Umbilical cord (tissue), 1 donor: ENCODE measurements at regions not wholly inside any gene's neighbourhood (a gene's known extent, or its start where the extent isn't known, plus 50 kb on each side); places are given as distances from the start of the nearest gene placed in this dataset.

Source experiments
- DNase-seq: peaks from one replicate; pipeline ENCODE4 v3.0.0-alpha.2; 2015; ENCODE audit warnings: low spot score

DNA sequence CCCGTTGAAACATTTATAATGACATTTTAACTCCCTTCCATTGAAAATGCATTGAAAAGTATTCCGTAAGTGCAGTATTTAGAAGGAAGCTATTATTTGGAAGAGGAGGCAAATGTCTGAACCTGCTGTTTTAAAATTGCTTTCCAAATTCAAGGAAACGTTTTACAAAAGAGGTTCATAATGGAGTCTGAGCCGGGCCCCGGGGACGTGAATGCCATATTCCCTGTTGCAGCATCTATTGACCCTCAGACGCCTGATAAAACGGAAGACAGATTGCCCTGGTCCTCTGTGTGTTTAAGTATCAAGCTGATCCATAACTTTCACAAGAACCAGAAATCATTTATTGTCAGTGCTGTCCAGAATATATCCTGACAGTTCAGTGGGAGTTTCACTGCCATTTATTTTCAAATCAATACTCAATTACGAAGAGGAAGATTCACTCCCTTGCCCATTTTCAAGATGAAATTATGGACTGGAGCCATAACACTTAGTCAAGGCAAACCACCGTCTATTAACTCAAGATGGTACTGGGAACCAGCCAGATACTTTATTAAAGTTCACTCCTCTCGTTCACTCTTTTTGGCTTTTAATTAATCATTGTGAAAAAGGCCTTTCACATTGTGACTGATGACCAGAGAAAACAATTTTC is 435.7 kb upstream of the PFKP start:
- no peak for DNase-seq

DNA sequence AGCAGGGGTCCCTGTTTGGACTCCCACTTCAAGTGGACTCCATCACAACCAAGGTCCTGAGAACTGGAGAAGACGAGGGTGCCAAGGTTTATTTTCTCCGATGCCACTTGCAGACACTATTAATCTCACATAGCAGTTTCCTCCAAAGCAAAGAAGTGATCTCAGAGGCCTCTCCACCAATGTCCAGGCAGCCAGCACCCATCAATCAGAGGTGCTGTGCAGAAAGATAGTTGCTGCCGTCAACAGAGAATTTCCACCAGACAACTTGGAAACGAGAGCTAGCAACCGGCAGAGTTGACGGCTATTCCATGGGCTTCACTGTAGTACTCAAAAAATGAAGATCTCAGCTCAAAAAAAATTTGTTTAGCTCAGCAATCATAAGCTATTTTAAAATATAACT is 438.6 kb upstream of the PFKP start:
- no peak for DNase-seq

DNA sequence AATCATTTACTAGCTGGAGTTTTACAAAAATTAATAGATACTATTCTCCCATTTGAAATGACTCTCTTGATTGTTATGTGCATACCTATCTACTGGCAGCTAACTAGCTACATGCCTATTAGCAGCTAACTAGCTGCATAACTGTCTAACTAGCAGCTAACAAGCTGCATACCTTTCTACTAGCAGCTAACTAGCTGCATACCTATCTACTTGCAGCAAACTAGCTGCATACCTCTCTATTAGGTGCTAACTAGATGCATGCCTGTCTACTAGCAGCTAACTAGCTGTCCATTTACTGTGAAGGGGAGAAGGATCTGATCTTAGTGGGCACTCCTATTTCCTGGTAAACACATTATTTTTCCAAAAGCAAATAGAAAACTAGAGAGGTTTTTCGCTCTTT is 439.4 kb upstream of the PFKP start:
- no peak for DNase-seq

DNA sequence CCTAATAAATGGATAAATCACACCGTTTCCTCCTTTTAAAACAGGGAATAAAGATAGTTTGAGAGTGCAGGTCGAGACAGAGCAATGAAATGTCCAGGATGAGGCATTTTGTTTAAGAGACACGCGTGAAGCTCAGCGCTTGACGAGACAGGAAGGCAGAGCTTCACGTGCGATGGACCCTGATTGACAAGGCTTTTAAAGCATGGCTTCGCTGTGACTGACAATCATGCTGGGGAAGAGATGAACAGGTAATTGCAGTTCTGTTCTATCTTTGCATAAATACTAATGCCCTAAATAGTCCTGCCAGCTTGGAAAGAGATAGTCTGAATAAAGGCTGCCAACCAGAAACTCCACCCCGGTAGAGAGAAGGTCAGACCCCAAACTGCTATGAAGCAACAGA is 442.3 kb upstream of the PFKP start:
- DNase-seq: no peak

DNA sequence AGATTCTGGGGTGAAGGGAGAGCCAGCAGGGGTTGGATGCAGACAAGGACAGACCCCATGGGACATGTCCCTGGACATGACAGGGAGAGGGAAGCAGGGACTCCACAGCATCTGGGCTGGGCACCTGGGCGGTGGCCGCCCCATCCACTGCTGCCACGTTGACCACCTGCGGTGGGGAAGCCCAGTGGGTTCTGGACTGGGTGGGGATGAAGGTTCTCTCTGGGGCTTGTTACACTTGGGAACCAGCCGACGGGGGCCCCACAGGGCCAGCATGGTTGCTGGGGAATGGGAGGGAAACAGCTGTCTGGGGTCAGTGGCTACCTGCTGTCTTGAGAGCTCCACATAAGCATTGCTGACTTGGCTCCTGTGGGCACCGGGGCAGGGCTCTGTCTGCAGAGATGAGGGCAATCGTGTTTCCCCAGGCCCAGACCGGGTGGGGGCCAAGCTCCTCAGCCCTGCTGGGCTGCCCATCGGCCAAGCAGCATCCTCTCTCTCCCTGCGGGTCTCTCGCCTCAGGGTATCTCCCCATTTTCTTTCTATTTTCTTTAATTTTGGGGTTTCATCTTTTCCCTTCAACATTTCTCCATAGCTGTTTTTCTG is 443.6 kb upstream of the PFKP start:
- no peak for DNase-seq

DNA sequence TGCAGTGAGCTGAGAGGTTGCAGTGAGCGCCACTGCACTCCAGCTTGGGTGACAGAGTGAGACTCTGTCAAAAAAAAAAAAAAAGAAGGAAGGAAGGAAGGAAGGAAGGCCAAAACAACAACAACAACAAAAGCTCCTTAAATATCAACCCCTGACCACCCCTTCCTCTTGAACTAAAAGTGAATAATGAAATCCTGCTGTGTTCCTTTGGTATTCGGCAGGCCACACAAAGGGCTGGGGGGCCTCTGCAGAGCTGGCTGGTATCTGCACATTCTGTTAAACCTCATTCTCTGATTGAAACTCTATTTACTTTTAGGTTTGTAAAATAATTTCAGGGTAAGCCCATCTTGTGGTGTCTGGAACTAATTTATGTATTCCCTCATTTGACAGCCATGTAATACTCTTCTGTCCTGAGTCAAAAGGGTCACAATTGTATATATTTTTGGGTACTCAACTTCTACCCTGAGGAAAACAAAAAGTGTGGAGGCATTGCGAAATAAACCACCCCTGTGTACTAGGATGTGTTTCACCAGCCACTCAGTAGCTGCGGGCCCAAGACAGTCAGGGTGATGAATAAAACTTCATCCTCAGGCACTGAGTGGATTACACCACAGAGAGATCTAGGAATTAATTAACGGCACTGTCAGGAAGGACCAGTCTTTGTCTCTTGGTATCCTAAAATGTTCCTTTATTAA is 446.4 kb upstream of the PFKP start:
- no peak for DNase-seq

DNA sequence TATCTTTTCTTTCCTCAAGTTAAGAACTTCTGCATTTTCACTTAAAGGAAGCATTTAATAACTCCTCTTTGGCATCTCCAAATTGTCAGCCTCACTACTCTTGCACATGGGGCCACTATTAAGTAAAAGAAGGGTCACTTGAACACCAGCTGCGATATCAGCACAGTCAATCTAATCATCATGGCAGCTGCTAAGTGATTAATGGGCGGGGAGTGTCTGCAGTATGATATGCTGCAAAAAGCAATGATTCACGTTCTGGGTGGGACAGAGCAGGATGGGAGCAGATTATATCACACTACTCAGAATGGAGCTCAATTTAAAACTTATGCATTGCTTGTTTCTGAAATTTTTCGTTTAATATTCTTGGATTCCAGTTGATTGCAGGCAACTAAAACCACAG is 447.4 kb upstream of the PFKP start:
- DNase-seq: peak; percentile 15

DNA sequence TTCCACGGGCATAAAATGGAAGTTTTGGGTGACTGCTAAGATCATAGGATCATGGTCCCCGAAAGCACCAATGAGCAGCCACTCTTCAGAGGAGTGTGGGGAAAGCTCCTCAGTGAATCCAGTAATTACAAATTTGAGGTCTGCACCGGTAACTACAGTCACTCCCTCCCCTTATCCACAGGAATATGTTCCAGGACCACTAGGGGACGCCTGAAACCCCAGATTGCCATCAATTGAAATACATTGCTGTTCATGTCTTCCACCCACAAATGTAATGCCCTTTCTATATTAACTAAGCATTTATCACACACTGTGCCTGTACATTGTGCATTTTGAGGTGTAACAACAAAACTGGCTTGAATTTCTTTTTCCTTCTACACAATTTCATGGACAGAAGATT is 447.9 kb upstream of the PFKP start:
- peak; percentile 11 for DNase-seq

DNA sequence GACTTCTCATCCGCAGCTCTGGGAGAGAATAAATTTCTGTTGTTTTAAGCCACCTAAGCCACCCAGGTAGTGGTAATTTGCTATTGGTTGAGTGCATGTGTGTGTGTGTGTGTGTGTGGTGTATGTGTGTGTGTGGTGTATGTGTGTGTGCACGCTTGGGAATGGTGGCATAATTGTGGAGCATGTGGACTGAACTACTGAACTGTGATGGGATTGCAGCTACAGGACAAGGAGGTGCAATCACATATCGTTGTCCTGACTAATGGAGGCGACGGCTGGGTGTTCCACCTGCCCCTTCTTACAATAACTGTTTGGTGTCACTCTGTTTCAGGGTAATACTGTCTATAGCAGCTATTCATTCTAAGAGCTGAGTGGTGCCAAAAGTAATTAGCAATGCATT is 448.7 kb upstream of the PFKP start:
- DNase-seq: no peak

DNA sequence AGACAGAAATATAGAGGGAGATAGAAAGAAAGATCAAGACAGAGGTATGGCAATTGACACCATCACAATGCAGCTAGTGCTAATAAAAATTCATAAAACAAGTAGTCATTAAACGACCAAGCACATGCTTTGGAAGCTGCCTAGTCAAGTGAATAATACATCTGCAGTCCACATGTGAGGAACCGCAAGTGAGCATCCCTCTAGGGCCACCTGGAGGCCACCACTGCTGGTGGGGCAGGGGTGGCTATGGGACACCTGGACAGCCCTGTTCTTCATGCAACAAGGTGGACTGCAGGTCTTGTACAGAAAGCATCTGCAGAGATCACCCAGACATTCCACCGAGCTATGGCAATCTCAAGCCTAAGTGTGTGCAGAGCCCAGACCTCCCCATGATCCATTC is 451.1 kb upstream of the PFKP start:
- DNase-seq: no peak

DNA sequence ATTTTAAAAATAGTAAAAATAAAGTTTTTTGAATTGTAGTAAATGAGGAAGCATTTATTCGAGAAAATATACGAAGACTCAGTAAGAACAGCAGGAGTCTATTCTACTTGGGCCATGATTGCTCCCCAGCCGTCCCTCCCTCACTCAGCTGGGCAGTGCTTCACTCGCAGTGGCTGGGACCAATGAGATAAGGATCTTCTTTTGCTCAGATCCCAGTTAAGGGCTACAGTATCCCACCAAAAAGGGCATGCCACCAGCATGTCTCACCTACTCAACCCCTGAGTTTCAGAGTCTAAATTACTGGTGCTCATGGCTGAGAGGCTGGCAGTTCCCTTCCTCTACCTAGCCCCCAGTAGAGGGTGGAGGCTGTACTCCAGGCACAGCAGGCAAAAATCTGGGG is 455.7 kb upstream of the PFKP start:
- DNase-seq: no peak

DNA sequence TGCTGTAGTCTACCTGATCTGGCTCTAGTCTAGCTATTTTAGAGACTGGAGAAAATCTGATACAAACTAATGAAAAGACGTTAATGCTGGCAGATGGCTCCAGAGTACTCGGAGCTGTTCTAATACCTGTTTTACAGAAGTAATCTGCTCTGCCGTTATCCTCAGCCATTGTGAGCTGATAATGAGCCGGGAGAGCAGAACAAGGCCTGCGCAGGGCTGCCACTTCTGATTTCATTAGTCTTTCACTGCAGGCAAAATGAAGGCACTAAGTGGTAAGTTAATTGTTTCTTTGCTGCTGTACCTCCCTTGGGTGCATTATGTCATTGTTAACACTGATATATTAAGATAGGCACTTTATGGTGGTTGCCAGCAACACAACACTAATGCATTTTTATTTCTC is 456.4 kb upstream of the PFKP start:
- no peak for DNase-seq

DNA sequence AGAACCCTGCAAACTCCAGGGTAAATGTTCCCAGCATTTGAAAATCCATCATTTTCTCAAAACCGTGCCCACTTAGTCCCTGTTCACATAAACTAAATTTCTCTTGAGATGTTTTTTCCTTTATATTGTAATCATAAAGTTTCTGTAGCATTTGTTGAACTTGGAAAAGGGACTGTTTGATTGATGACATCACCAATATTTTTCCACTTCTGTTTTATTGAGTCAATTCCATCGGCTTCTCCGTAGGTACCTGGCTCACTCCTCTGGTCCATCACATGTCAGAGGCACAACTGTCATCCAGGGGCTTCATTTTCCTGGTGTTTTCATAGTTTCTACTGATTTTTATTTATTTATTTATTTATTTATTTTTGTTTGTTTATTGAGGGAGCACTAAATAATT is 462.5 kb upstream of the PFKP start:
- no peak for DNase-seq

DNA sequence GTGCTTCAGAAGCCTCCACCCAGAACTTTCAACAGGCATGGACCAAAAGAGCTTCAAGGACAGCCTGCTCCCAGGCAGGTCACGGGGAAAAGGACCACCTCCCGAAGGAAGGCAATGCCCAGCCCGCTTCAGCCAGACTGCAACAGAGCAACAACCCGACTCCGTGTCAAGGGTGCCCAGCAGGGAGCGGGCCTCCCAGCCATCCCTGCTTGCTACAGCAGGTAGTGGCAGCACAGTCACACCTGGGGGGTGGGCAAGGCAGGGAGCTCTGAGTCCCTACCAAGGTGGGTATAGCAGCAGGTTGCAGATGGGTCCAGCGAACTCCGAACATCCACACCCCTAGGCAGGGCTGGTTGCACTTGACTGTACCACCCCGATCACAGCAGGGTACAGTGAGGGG is 467.8 kb upstream of the PFKP start:
- DNase-seq: no peak

DNA sequence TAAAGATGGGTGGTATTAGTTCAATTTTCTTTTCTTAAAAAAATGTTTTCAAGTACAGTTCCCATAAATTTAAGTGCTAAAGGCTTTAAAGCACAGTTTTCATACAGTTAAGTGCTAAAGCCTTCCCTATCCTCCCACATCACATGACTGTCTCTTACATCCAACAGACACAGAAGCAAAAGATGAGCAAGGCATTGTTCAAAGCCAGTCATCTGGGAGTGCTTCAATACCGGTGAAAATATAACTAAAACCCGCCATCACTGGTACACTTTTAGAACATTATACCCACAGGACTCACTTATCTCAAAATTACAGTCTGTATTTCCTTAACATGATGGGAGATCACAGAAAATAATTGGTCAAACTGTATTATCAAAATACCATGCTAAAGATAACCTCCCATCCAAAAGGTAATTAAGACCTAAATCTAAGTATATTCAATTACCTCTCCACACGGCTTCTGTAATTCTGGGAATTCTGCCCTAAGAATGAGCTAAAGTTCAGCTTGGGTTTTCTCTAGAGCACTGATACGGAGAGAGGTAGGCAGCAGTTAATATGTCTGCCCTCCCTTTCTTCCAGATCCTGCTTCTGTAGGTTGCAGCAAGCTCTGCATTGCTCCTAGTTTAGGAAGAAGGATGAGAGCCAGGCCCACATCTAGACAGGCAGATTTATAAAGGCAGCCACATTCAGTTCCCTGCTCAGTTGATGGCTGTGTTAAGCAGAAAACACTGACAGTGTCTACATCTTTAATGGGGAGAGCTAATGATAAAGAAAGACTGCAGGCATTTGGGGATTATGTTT is 474.8 kb upstream of the PFKP start:
- DNase-seq: peak; percentile 35

DNA sequence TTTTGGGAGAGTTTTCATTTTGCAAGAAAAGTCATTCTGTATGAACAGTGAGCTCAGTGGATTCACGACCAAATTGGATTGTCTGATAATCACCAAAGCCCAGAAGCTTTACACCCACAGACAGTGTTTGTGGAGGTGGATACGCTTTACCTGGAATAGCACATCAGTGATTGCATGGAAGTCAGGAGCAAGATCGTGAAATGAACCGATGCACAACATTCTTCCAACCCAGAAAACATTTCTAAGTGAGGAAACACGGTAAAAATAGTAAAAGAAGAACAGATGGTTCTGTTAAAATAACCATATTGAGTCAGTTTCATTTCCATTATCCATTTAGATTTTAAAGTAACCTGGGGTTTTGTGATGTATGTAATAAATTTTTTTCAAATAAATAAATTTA is 478.2 kb upstream of the PFKP start:
- no peak for DNase-seq

DNA sequence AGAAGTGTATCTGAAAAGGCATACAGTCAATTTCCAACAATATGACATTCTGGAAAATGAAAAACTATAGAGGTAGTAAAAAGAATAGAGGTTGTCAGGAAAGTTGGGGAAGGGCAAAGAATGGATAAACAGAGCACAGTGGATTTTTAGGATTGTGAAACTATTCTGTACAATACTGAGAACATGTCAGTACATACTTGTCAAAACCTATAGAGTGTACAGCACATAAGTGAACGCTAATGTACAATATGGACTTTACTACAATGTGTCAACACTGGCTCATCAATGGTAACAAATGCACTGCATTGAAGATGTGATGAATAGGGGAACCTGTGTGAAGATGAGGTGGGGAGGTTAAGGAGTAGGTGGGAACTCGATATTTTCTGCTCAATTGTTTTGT is 483.0 kb upstream of the PFKP start:
- DNase-seq: no peak

DNA sequence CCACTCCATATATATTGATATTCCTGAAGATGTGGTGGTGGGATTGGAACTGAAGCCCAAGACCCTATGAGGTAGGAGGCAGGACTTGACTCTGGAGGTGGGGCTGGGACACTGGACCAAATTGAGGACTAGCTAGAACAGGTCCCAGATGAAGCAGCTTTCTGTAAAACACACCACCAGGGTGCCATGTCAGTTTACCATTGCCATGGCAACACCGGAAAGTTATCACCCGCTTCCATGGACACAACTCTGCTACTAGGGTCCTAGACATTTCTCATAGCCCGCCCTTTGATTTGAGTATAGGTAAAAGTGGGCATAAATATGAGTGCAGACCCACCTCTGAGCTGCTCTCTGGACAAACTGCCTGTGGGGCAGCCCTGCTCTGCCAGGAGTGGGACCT is 490.5 kb upstream of the PFKP start:
- no peak for DNase-seq

DNA sequence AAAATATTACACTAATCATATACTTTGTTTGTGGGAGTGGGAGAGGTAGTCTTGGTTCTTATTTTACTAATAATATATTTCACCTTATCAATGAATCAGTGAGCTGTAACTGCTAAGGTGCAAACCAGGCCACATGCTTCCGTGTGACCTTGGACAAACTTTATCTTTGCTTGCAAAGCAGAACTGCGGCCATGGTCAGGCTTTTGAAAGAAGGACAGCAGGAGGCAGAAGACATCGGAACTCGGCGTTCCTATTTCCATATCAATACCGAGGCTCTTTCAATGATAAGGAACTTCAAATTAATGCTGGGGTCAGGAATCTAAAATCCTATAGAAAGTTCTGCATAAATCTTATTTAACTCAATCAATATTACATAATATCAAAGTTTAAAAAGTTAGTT is 491.9 kb upstream of the PFKP start:
- DNase-seq: no peak

DNA sequence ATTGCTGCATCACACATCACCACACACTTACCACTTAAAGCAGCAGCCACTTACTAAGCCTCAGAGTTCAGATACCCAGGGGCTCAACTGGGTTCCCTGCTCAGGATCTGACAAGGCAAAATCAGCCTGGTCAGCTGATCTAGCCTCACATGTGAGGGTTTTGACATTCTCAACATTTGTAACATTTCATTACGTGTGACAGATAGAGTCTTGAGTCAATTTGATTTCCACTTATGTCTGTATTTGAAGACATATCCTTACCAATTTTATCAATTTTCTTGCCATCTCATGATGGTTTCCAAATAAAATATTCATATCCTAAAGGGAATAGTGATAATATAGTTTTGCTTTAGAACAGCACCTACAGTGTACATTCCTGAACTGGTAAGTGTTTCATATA is 494.7 kb upstream of the PFKP start:
- DNase-seq: no peak

DNA sequence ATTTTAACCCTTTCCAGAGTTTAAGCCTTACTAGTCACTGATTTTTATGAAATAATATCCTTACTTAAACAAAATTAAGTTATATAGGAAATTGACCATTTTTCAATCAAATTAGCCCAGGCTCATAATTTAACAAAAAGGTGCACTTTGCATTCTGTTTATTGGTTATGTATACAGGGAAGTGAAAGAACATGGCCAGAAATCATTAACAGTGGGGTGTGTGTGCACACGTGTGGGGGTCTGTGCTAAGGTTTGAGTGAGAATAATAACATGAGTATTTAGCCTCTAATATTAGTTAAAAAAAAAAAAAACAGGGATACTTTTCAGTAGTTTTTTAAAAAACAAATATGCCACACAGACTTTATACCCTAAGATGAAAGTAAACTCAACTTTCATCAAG is 510.5 kb upstream of the PFKP start:
- no peak for DNase-seq

DNA sequence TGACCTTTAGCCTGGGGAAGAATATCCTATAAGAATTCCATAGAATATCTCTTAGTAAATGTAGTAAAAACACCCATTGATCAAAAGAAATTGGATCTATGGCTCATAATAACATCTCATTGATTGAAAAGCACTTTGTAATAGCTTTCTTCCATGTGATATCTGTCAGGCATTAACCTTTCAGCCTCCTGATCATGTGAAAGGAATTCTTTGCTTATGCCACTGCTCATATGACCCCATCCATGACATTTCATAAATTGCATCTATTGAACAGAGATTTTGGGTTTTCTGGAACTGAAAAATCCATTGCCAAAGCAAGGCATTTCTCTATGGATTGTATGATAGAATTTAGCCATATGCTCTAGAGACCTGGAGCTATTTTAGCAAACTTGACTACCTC is 519.3 kb upstream of the PFKP start:
- DNase-seq: no peak

DNA sequence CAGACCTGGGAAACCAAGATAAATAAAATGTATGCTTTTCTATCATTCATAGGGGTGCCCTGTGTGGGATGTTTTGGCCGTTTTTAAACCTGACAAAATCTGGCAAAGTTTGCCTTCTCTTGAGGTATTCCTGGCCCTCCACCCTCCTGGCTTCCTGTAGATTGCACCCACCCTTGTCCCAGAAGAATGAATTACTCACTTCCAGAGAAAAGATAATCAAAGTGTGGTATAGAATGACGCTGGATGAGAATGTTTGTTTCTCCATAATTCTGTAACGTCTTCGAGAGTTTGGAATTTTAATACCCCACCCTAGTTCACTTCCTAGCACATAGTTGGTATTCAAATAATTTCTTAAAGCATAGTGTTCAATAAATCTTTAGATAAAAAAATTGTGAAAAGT is 519.7 kb upstream of the PFKP start:
- DNase-seq: no peak
